ENCODE measurements at regions not wholly inside any gene's neighbourhood (a gene's known extent, or its start where the extent isn't known, plus 50 kb on each side); places are given as distances from the start of the nearest gene placed in this dataset.
A peak's percentile ranks its signal among the peaks of the same experiment; 100 is the strongest.

- TF ChIP-seq EZH2phosphoT487 (IDR thresholded peaks at IDR 0.05; ENCODE audit: unreplicated experiment) (no peak), ZNF331 (CRISPR knock-in tag; IDR thresholded peaks at IDR 0.05; ENCODE audit: low read depth) (no peak), REST (IDR thresholded peaks at IDR 0.05; ENCODE audit: unreplicated experiment) (no peak), ZNF114 (CRISPR knock-in tag; IDR thresholded peaks at IDR 0.05) (no peak), ETS1 (IDR thresholded peaks at IDR 0.05) (no peak), JUNB (IDR thresholded peaks at IDR 0.05; ENCODE audit: unreplicated experiment) (no peak), EZH2 (IDR thresholded peaks at IDR 0.05; ENCODE audit: low read depth, unreplicated experiment) (no peak)
These were observed 53.4 kb downstream of the ABCC12 start (continued) for GRCh38 chr16:48102083-48103008.

- Mint-ChIP-seq H3K4me3 (no peak overlapping the region), H3K27me3 (ENCODE audit: insufficient read depth, low read depth, poor library complexity) (peaks cover 3% of the 10 kb centered on the region), H3K27ac (no peak overlapping the region), H3K36me3 (ENCODE audit: low read depth) (no peaks in the 10 kb centered on the region), H3K9me3 (no peaks in the 10 kb centered on the region; the same call in 2 of the 3 replicates), H3K4me1 (peaks cover 17% of the 10 kb centered on the region)
- H3F3A ChIP-seq (replicated peaks; ENCODE audit: low read depth), result no peaks in the 10 kb centered on the region
- H3K36me3 ChIP-seq (ENCODE audit: insufficient read depth), result no peaks in the 10 kb centered on the region
- no peak overlapping the region for H3K27ac ChIP-seq (ENCODE audit: low read depth)
- no peak overlapping the region for H3K4me2 ChIP-seq
- H2AFZ ChIP-seq, result peak overlapping the region; percentile 32
- ATAC-seq (no peak), DNase-seq (ENCODE audit: low spot score) (no peak)
- H3K9me2 ChIP-seq (ENCODE audit: insufficient read depth), result peaks cover 6% of the 10 kb centered on the region; the same call in 1 of the 2 replicates
- no peaks in the 10 kb centered on the region for H3K79me2 ChIP-seq (replicated peaks; ENCODE audit: insufficient read depth)
- H4K20me1 ChIP-seq (replicated peaks; ENCODE audit: insufficient read depth), result no peaks in the 10 kb centered on the region
- H3K4me3 ChIP-seq, result no peak overlapping the region
- H3K4me1 ChIP-seq (ENCODE audit: insufficient read depth), result peaks cover 5% of the 10 kb centered on the region; the same call in 1 of the 2 replicates
- no peaks in the 10 kb centered on the region for H3K27me3 ChIP-seq (ENCODE audit: insufficient read depth)
- no peak for TF ChIP-seq EZH2phosphoT487 (IDR thresholded peaks at IDR 0.05; ENCODE audit: unreplicated experiment)
- no peak for TF ChIP-seq CREB1 (CRISPR knock-in tag; IDR thresholded peaks at IDR 0.05; ENCODE audit: low read depth)
- no peak for TF ChIP-seq POLR2AphosphoS5 (IDR thresholded peaks at IDR 0.05; ENCODE audit: low read depth)
- no peak for TF ChIP-seq ZNF114 (CRISPR knock-in tag; IDR thresholded peaks at IDR 0.05)
- TF ChIP-seq ZNF331 (CRISPR knock-in tag; IDR thresholded peaks at IDR 0.05; ENCODE audit: low read depth), result no peak
- no peak for TF ChIP-seq ZNF462 (CRISPR knock-in tag; IDR thresholded peaks at IDR 0.05)
These were observed 54.6 kb downstream of the ABCC12 start for GRCh38 chr16:48101069-48101674.
